Posterior vena cava (tissue), 2 donors: ENCODE measurements at regions not wholly inside any gene's neighbourhood (a gene's known extent, or its start where the extent isn't known, plus 50 kb on each side); places are given as distances from the start of the nearest gene placed in this dataset.

Experiments used
- DNase-seq: peaks from one replicate; pipeline ENCODE4 v3.0.0-alpha.2; 2020; ENCODE audit warnings: low spot score
- intact Hi-C, 2 donors: fragments of 100-400 bp; cut with DNase I; formaldehyde crosslinking; loops; one replicate each; pipeline versions ENCODE4 v1.14.1 to v1.14.2; 2022 to 2023
- donor health status: DM: yes; HTN: yes; CAD: no.
- donor health status: DM: yes; HTN: yes; CAD: no.

DNA sequence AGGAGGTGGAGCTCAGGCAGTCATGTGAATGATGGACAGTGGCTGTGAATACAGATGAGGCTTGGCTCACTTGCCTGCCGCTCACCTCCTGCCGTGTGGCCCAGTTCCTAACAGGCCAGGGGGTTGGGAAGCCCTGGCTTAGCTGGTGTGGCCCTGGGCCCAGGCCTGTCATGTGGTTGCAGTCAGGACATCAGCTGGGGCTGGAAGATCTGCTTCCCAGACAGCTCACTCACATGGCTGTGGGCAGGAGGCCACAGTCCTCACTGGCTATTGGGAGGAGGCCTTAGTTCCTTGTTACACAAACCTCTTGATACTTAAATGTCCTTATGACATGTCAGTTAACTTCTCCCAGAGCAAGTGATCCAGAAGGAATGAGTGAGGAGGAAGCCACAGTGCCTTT, 138.8 kb upstream of the CSF3R start:
- no peak for DNase-seq
- intact Hi-C loops, result no loop called here

DNA sequence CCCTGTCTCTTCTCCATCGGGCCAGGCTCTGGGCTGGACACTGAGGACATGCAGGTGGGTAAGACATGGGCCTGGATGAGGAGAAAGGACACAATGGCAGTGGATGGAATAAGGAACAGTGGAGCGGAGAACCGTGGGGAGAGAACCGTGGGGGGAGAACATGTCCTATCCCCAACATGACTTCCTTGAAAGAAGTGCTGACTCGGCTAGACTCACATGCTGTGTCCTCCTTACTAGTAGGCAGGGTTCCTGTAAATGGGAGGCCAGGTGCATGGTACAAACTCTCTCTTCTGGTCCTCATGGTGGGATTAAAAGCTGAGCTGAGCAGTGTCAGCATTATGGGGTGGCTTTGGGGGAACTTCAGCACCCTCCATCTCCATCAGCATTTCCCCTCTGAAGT, 137.4 kb upstream of the CSF3R start:
- intact Hi-C loops, result no loop called here

DNA sequence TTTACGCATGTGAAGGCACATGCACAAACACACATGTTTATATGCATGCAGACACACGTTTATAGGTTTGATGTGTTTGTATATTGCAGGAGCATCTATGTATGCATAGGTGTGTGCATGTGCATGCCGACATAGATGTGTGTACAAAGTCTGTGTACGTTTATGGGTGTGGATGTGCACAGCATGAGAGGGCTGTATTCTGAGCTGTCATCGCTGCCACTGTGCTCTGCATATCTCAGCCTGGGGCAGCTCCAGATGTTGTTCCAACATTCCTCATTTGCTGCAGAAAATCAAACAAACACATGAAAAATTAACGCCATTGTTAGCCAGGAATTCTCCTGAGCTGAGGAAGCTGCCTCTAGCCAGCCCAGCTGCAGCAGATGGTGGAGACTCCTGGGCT, 132.3 kb upstream of the CSF3R start:
- no peak for DNase-seq
- intact Hi-C loops, result no loop called here

More for the DNA sequence above, 137.4 kb upstream of the CSF3R start:
- no peak for DNase-seq

DNA sequence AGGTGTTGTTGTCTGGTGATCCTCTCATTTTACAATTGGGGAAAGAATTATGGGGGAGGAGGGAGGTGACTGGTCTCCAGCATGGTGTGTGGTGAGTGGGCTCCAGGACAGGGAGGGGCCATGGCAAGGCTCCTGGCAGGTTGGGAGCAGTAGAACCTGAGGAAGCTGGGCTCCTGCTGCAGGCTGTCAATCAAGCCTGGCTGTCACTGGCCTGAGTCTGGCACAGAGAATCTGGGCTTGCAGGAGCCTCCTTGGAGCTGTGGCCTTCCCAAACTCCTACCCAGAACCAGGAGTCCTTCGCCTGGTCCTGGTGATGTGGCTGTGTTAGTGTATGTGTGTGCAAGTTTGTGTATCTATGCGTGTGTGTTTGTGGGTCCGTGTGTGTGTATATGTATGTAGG, 131.9 kb upstream of the CSF3R start:
- no peak for DNase-seq
- intact Hi-C loops, result no loop called here

DNA sequence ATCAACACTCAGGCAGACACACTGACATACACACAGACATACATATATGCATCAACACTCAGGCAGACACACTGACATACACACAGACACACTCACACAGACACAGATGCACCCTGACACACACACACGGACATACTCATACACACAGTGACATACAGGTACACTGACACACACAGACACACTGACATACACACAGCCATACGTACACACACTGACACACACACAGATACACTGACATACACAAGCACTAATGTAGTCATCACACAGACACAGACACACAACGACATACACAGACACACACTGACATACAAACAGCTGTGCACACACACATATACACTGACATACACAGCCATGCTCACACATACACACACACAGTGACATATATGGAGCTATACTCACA, 131.0 kb upstream of the CSF3R start:
- DNase-seq, result no peak
- intact Hi-C loops, result no loop called here

DNA sequence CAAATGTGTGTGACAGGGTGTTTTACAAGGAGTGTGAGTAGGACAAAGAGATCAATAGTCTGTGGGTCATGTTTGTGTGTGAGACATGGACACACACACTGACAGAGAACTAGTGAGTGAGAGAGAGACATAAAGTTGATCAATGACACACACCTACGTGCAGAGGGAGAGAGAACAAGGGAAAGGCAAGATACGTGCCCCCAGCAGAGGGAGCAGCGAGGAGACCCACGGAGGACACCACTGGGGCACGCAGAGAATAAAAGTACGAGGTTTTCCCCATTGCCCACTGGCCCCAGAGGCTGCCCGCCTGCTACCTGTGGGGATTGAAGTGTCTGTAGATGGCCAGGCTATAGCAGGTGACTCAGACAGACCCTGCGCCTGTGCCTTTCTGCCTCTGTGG, 130.2 kb upstream of the CSF3R start:
- intact Hi-C loops, result no loop called here
- no peak for DNase-seq

DNA sequence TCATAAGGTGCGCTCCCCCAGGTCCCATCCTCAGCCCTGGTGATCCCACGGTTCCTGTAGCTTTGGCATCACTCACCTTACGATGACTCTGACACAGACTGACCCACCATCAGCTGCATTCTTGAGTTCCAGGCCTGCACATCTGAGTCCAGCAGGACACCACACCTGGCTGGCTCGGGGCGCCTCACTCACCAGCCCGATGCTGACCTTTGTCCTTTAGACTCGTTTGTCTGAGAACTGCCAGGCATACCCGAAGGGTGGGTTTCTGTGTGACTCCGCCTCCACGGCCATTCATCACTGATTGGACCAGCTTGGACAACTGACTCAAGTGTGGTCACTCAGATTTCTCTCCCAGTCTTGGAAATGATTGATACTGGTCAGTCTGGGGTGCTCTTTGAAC, 129.4 kb upstream of the CSF3R start:
- DNase-seq, result no peak
- intact Hi-C loops, result no loop called here

DNA sequence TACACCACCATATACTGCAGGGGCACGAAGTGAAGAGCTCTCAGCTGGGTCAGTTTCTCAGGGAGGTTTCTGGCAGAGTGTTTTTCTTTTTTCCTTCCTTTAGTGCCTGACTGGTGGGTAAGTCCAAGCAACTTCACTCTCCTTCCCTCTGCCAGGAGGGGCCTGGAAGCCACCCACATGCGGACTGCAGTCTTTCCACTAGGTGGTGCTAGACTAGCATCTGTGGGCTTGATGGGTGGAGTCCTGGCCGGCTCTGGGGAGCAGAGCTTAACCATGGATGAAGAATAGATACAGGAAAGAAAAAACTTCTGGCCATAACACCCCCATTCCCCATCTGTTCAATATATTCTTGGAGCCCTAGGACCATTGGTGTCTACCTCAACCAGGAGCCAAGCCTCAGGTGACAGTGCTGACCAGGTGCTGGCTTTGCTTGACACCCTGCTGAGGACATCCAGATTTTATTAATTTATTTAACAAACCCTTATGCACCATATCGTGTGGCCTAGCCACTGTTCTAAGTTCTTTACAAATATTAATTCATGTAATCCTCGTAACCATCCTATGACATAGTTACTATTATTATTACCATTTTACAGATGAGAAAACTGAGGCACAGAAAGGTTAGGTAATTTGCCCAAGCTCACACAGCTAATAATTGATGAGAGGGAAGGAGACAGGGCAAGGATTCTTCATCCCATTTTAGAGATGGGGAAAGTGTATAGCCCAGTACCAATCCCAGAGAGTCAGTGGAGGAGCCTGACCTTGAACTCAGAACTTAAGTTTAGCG, 126.7 kb upstream of the CSF3R start:
- intact Hi-C loops, result no loop called here
- no peak for DNase-seq

DNA sequence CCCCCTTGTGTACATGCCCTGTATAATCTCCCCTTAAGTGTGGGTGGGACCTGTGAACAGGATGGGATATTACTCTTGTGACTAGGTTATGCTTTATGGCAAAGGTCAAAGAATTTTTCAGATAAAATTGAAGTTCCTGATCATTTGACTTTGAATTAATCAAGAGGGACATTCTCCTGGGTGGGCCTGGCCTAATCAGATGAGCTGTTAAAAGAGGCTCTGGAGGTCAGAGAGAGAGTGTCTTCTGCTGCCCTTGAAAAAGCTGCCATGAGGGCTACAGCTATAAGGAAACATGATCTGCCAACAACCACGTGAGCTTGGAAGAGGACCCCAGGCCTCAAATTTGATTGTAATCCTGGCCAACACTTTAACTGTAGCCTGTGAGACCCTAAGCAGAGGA, 125.6 kb upstream of the CSF3R start:
- DNase-seq, result no peak
- intact Hi-C loops, result no loop called here

DNA sequence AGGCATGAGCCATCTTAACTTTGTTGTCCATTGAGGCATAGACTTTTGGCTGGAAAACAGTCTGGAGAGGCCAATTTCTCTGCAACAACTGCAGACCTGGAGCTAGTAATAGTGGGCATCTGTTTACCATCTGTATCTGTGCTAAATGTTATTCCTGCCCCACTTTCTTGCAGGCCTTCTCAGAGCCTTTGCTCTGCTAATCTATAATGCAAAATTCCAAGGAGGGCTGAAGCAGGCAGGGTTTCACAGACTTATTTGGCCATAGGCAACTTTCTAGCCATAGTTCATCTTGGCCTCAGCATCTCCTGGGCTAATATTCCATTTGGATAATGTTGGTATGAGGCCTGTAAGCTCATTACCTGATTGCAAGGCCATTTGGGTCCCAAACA, 124.5 kb upstream of the CSF3R start:
- DNase-seq, result no peak
- intact Hi-C loops, result no loop called here

DNA sequence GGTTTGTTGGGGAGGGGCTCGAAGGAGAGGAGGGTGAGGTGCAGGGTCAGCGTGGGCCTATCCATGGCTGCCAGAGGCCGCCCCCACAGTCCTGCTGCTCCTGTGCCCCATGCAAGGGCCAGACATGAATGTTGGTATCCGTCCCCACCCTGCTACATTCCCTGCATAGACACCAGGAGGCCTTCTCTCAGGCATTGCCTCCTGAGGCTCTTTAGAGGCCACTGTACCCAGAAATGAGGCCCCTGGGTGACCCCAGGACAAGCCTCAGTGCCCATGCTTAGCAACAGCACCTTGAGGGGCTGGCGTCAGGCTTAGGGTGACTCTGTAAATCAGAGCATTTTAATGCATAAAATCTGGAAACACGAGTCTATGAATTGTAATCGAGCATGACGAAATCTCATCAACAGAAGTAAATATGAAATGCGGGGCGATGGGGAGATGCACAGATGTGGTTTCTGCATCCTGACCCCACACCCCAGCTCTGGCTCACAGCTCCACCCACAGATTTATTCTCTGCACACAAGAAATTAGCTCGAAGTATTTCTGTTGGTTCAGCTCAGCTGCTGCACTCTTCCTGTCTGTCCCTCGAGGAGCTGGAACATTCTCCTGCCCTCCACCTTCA, 124.0 kb upstream of the CSF3R start:
- intact Hi-C loops, result no loop called here
- no peak for DNase-seq

DNA sequence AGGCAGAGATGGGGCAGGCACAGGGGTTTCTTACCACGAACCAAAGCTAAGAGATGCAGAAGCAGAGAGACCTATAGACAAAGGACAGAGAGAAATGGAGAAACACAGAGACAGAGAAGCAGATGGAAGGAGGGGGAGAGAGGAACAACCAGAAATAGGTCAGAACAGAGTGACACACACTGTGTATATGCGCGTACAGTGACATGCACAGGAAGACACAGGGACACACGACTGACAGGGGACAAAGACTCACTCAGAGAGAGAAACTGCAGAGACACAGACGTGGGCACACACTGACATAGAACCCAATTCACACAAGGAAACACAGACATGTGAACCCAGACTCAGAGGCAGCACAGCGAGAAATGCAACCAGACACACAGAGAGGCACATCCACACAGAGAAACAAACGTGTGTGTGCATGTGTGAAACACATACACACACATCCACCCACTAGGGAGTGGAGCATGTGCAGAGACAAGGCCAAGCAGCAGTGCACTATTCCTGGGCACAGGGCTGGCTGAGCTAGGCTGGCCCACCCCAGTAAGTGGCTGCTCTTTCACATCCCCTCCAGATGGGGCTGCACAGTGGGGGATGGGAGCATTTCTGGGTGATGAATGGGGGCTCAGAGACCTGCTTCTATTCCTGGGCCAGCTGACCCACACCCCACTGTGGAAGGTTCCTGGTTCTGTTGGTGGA, 123.4 kb upstream of the CSF3R start:
- intact Hi-C loops, result no loop called here
- no peak for DNase-seq

DNA sequence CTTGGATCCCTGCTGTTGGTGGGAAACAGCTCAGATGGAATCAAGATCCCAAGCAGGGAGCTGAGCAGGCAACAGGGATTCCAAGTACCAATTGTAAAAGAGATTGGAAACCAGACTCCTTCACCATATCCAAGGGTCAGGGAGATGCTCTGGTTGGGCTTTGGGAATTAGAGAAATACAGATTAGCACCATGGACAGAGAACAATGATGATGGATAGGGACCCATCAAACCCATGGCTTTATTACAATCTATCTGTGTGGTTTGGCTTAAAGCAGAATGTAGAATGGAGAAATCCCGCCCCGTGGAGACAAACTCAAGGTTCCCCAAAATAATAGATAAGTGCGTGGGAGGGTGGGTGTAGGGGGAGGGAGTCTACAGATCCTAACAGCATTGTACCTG, 120.7 kb upstream of the CSF3R start:
- no peak for DNase-seq
- intact Hi-C loops, result no loop called here

DNA sequence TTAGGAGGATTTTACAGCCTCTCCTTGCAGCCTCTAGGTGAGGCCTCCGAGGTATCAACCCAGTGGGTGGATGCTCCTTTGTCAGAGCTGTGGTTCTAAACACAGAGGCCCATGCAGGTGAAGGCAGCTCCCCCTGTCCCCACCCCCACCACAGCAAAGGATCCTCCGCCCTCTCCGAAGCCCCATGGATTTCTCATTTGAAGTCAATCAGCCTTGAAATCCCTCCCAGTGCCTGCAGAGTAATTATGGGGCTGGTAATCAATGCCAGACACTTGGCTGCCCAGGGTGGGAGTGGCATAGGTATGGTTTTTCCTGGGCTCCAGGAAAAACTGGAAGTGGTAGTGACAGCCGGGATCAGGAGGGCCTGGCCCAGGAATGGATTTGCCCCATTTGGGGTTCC, 119.5 kb upstream of the CSF3R start:
- intact Hi-C loops, result no loop called here
- DNase-seq, result no peak

DNA sequence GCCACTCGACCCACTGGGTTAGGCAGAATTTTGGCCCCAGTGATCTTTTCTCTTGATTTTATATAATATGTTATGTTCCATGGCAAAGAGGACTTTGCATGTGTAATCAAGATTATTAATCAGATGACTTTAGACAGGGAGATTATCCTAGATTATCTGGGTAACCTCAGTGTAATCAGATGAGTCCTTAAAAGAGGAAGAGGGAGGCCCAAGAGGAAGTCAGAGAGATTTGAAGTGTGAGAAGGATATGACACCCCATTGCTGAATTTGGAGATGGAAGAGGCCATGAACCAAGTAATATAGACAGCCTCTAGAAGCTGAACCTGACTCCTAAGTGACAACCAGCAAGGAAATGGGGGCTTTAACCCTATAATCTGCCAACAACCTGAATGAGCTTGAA, 117.1 kb upstream of the CSF3R start:
- intact Hi-C loops, result no loop called here
- DNase-seq, result no peak

DNA sequence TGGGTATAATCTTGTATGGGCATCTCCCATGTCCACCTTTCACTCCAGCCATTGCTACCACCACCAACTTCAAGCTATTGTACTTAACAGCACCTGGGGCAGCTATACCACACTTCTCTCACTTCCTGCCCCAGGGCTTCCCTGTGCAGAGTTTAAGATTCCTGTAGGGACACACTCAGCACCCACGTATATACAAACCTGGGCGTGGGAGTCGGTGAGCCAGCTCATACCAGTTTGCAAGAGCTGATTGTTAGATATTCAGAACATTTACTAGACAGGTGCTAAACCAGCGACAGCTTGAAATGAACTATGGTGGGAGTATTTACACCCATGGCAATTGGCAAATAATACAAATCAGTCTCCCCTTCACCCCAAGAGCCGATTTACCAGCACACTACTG, 114.8 kb upstream of the CSF3R start:
- no peak for DNase-seq
- intact Hi-C loops, result no loop called here

DNA sequence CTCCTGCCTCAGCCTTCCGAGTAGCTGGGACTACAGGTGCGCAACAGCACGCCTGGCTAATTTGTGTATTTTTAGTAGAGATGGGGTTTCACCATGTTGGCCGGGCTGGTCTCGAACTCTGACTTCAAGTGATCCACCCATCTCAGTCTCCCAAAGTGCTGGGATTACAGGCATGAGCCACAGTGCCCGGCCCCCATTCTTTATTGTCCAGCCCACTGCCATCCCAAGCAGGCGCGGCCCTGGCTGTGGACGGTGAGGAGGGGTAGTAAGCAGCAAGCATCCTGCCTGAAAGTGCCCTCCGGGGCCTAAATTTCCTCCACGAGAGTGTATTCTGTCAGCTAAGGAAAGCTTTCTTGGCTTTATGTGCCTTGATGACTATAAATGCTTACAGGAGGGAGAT, 113.2 kb upstream of the CSF3R start:
- no peak for DNase-seq
- intact Hi-C loops, result no loop called here

DNA sequence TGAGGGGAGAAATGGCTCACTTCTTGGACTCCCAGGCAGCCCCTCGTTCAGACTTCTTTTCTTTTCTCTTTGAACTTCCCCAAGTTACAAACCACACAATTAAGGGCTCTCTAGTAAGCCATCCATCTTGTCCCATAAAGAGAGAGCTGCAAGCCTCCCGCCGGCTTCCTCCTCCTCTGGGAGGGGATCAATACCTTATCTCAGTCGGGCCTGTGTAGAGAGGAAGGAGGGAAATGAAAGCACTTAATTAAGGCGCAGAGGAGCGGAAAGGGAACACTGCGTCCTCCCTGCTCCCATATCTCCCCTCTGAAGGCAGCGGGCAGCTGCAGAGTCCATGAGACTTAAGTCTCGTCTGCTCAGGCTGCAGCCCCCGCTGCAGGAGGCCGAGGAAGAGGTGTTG, 112.6 kb upstream of the CSF3R start:
- intact Hi-C loops, result no loop called here
- no peak for DNase-seq

DNA sequence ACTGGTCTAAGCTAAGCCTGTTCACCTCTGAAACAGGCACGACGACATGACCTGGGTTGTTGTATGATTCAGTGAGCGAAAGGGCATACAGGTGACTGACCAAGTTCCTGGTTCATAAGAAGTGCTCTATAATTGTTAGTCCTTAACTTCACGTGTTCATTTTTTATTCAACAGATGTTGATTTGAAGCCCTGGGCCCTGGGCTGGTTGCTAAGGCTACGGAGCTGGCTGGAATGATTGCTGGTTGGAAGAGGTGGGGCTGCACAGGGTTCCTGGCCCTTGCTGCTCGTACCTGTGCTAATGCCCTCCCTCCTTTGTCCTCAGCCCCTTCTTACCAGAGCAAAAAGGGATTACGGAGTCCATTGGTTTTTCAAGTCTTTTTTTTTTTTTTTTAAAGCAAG, 111.3 kb upstream of the CSF3R start:
- intact Hi-C loops, result no loop called here

DNA sequence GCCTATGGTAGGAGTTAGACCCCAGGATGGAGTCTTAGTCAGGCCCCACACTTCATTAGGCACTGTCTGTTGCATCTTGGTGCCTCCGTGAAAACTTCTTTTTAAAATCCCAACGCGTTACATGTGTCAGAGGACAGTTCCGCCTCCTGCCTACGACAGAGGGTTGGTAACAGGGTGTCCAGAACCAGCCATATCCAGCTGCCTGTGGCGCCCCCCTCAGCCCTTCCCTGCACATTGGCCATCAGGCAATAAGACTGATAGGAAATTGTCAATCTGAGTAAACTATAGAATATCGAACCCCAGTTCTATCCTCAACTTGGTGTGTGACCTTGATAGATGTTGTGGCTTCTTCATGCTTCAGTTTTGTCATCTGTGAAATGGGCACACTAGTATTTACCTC, 108.6 kb upstream of the CSF3R start:
- no peak for DNase-seq
- intact Hi-C loops, result no loop called here

More for the DNA sequence above, 111.3 kb upstream of the CSF3R start:
- DNase-seq, result no peak

DNA sequence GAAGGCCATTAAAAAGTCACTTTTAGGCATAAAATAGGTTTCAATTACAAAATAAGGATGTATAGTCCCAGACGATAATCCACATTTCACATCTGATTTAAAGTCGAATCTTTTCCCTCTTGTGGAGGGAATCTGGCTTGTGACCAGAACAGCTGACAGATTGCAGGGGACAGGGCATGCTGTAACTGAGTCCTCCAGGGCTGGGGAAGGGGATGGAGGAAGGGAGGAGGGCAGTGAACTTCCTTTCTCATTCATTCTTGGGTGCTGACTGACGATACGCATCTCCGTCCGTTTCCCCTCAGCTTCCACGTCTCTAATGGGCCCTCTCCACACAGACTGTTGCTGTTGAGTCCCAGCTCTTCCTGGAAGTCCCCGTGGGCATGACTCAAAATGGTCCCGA, 108.1 kb upstream of the CSF3R start:
- DNase-seq, result no peak
- intact Hi-C loops, result no loop called here
